Prostate gland (tissue), 2 donors: ENCODE measurements at regions not wholly inside any gene's neighbourhood (a gene's known extent, or its start where the extent isn't known, plus 50 kb on each side); places are given as distances from the start of the nearest gene placed in this dataset.

Experiments used
- CTCF ChIP-seq, 4 experiments: fragments of 200-600 bp in 2 of 4; fragments of 450-650 bp in 2 of 4; sonication (generic) in 2 of 4; IDR thresholded peaks; 1 replicate in 3 of 4; 2 replicates in 1 of 4; pipeline ENCODE4 v1.5.1; 2016 to 2019; ENCODE audit warnings: antibody characterized with exemption in 4 of 4, mild to moderate bottlenecking in 2 of 4, moderate library complexity in 2 of 4
- POLR2A ChIP-seq: fragments of 450-650 bp; IDR thresholded peaks from one replicate; pipeline ENCODE4 v1.6.1; 2016; ENCODE audit warnings: antibody characterized with exemption, mild to moderate bottlenecking
- POLR2AphosphoS5 ChIP-seq: sonication (generic); formaldehyde crosslinking; IDR thresholded peaks from one replicate; pipeline ENCODE4 v1.6.1; 2017; ENCODE audit warnings: antibody characterized with exemption

GRCh38 chr16:13325396-13325795 is 424.0 kb downstream of the SHISA9 start:
- no peak for TF ChIP-seq CTCF (IDR thresholded peaks at IDR 0.05)
- no peak for TF ChIP-seq POLR2AphosphoS5
- no peak for TF ChIP-seq POLR2A
